CD4-positive, alpha-beta memory T cell (primary cell): ENCODE measurements at regions not wholly inside any gene's neighbourhood (a gene's known extent, or its start where the extent isn't known, plus 50 kb on each side); places are given as distances from the start of the nearest gene placed in this dataset.

ENCODE experiments used
- CTCF ChIA-PET: fragments of 350-600 bp; sonication (Branson Sonifier 250); formaldehyde crosslinking; loops from one replicate; lab custom pipeline; 2021; ENCODE audit warnings: inconsistent platforms; ENCODE audit not compliant: partially characterized antibody; lab: Charles Lee
- POLR2A ChIA-PET: fragments of 350-600 bp; sonication (Branson Sonifier 250); formaldehyde crosslinking; loops from one replicate; lab custom pipeline; 2021; ENCODE audit not compliant: partially characterized antibody; lab: Charles Lee
- DNase-seq, 5 donors: peaks; one replicate each; pipeline versions ENCODE4 v3.0.0 to v3.0.0-alpha.2; 2020 to 2022; ENCODE audit warnings: mixed read lengths in 1 of 5
- H3K27ac ChIP-seq: one replicate; pipeline ENCODE4 v1.7.0; 2013; ENCODE audit warnings: low read depth, low read length
- H3K27me3 ChIP-seq: 2 replicates; pipeline ENCODE4 v1.7.0; 2013; ENCODE audit warnings: mild to moderate bottlenecking, low read length, moderate library complexity; ENCODE audit not compliant: insufficient read depth
- H3K36me3 ChIP-seq: 2 replicates; pipeline ENCODE4 v1.7.0; 2013; ENCODE audit warnings: mild to moderate bottlenecking, low read length, moderate library complexity; ENCODE audit not compliant: insufficient read depth
- H3K4me1 ChIP-seq: 2 replicates; pipeline ENCODE4 v1.7.0; 2013; ENCODE audit warnings: mild to moderate bottlenecking, low read length, moderate library complexity; ENCODE audit not compliant: insufficient read depth
- H3K4me3 ChIP-seq, 2 donors: one replicate each; pipeline ENCODE4 v1.7.0; 2013; ENCODE audit warnings: low read length in 2 of 2, mild to moderate bottlenecking in 1 of 2
- H3K9me3 ChIP-seq, 2 donors: one replicate each; pipeline ENCODE4 v1.7.0; 2013; ENCODE audit warnings: low read length in 2 of 2, control low read depth in 1 of 2; ENCODE audit not compliant: control insufficient read depth in 1 of 2
- H3K27ac Mint-ChIP-seq, 7 donors: one replicate each; pipeline ENCODE4 v1.8.0; 2020 to 2021; ENCODE audit warnings: mixed read lengths in 7 of 7, mild to moderate bottlenecking in 6 of 7, inconsistent platforms in 3 of 7, moderate library complexity in 3 of 7
- H3K27me3 Mint-ChIP-seq, 2 donors: one replicate each; pipeline ENCODE4 v1.8.0; 2020 to 2021; ENCODE audit warnings: mixed read lengths in 2 of 2
- H3K36me3 Mint-ChIP-seq, 2 donors: one replicate each; pipeline ENCODE4 v1.8.0; 2020 to 2021; ENCODE audit warnings: mixed read lengths in 2 of 2, inconsistent platforms in 1 of 2, mild to moderate bottlenecking in 1 of 2
- H3K4me1 Mint-ChIP-seq, 4 donors: one replicate each; pipeline ENCODE4 v1.8.0; 2020 to 2021; ENCODE audit warnings: mixed read lengths in 4 of 4, mild to moderate bottlenecking in 1 of 4
- H3K4me3 Mint-ChIP-seq, 8 donors: one replicate each; pipeline ENCODE4 v1.8.0; 2020 to 2021; ENCODE audit warnings: mixed read lengths in 8 of 8, mild to moderate bottlenecking in 7 of 8, moderate library complexity in 6 of 8, inconsistent platforms in 3 of 8
- H3K9me3 Mint-ChIP-seq, 8 donors: one replicate each; pipeline ENCODE4 v1.8.0; 2020 to 2021; ENCODE audit warnings: mixed read lengths in 8 of 8, mild to moderate bottlenecking in 5 of 8, inconsistent platforms in 3 of 8, moderate library complexity in 1 of 8
- intact Hi-C: fragments of 100-400 bp; cut with micrococcal nuclease; formaldehyde crosslinking; loops from one replicate; pipeline ENCODE4 v1.15.1; 2023

GRCh38 chr9:18343784-18344183, 130.2 kb upstream of the ADAMTSL1 start:
- H3K27ac Mint-ChIP-seq: no peak overlapping the region
- H3K9me3 Mint-ChIP-seq: peaks cover 0 to 5% (median 2%) of the 10 kb centered on the region in 8 donors
- Histone ChIP-seq H3K27ac (no peak overlapping the region), H3K9me3 (no peaks in the 10 kb centered on the region), H3K4me1 (no peaks in the 10 kb centered on the region), H3K27me3 (no peaks in the 10 kb centered on the region), H3K4me3 (no peak overlapping the region), H3K36me3 (no peaks in the 10 kb centered on the region)
- CTCF ChIA-PET: no interaction called here
- H3K4me3 Mint-ChIP-seq: no peak overlapping the region
- H3K4me1 Mint-ChIP-seq: no peaks in the 10 kb centered on the region
- intact Hi-C loops: no loop called here
- no peaks in the 10 kb centered on the region for H3K36me3 Mint-ChIP-seq
- no peak for DNase-seq
- POLR2A ChIA-PET: no interaction called here
- no peaks in the 10 kb centered on the region for H3K27me3 Mint-ChIP-seq

DNA sequence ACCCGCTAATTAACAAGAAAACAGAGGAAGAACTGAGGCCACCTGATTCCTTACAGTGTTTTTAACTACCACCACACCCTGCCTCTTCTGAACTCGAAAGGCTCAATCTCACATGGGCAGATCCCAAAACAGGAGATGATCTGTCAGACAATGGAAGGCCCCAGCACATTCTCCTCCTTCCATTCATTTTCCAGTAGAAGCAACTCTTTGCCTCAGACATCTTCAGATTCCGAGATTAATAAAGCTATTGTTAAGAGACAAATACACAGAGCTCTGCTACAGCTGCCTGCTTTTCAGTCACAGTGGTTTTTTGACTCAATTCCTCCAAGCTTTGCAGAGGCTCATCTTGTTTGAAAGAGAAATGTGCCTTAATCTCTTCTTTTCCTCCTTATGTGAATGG, 127.2 kb upstream of the ADAMTSL1 start:
- Mint-ChIP-seq H3K36me3 (no peaks in the 10 kb centered on the region), H3K4me3 (no peak overlapping the region), H3K27me3 (no peaks in the 10 kb centered on the region), H3K27ac (no peak overlapping the region), H3K9me3 (peaks cover 0 to 3% (median 0%) of the 10 kb centered on the region in 8 donors), H3K4me1 (no peaks in the 10 kb centered on the region)
- no peak for DNase-seq
- no peaks in the 10 kb centered on the region for H3K36me3 ChIP-seq
- H3K4me1 ChIP-seq: no peaks in the 10 kb centered on the region
- no peaks in the 10 kb centered on the region for H3K9me3 ChIP-seq
- no peak overlapping the region for H3K4me3 ChIP-seq
- intact Hi-C loops: no loop called here
- H3K27ac ChIP-seq: no peak overlapping the region
- ChIA-PET POLR2A (no interaction called here), CTCF (no interaction called here)
- no peaks in the 10 kb centered on the region for H3K27me3 ChIP-seq

DNA sequence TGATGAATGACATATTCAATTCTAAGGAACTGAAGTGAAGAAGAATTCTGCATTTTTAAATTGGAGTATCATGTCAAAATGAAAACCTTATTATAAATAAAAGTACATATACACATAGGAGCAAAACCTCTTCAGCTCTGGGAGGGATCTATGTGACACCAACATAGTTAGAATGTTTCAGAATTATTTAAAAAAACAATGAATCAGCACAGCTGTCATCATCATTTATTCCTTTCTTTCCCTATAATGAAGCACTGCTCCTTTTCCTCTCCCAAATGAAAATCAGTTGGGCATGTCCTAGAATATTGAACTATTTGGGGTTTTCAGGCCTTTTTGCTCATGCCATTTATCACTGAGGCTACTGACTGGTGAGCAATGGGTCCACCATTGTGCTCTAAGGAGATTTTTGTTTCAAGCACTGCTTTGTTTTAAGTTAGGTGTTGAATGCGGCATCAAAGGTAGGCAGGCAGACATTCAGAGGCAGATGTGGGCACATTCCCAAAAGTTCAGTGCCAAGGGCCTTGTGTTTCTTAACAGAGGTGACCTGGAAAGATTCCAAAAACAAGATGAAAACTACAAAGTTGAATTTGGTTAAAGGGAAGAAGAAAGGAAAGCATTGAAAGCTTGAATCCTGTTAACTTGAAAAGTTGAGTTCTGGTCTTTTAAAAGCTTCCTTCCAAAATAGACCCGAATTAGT, 126.4 kb upstream of the ADAMTSL1 start:
- Mint-ChIP-seq H3K27ac (no peak overlapping the region), H3K9me3 (peaks cover 0 to 3% (median 0%) of the 10 kb centered on the region in 8 donors), H3K4me3 (no peak overlapping the region), H3K36me3 (no peaks in the 10 kb centered on the region), H3K4me1 (no peaks in the 10 kb centered on the region), H3K27me3 (no peaks in the 10 kb centered on the region)
- Histone ChIP-seq H3K27me3 (no peaks in the 10 kb centered on the region), H3K4me3 (no peak overlapping the region), H3K4me1 (no peaks in the 10 kb centered on the region), H3K27ac (no peak overlapping the region), H3K36me3 (no peaks in the 10 kb centered on the region), H3K9me3 (no peaks in the 10 kb centered on the region)
- DNase-seq: no peak
- intact Hi-C loops: no loop called here
- CTCF ChIA-PET: interaction anchor here (1.5 kb wide), 1 partner anchor 9 kb away, joined by 3 read pairs; no protein-coding TSS in a partner anchor
- POLR2A ChIA-PET: no interaction called here

DNA sequence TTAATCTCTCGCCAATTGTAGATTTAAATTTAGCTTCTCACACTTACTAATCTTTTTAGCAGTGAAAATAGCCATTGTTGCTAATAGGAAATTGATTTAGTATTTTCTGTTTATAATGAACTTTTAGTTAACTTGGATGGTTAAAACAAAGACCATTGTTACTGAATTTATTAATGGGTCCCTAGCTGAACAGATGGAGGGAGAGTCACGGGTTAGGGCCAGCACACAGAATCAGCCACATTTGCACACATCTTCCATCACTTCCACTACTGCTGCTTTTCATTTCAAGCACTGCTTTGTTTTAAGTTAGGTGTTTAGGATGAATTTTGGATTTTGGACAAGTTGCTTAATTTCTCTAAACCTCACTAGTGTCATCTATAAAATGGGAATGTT, 125.9 kb upstream of the ADAMTSL1 start:
- Mint-ChIP-seq H3K9me3 (peaks cover 0 to 3% (median 0%) of the 10 kb centered on the region in 8 donors), H3K27ac (no peak overlapping the region), H3K27me3 (no peaks in the 10 kb centered on the region), H3K4me1 (no peaks in the 10 kb centered on the region), H3K36me3 (no peaks in the 10 kb centered on the region), H3K4me3 (no peak overlapping the region)
- Histone ChIP-seq H3K36me3 (no peaks in the 10 kb centered on the region), H3K27ac (no peak overlapping the region), H3K27me3 (no peaks in the 10 kb centered on the region), H3K4me1 (no peaks in the 10 kb centered on the region), H3K4me3 (no peak overlapping the region), H3K9me3 (no peaks in the 10 kb centered on the region)
- ChIA-PET CTCF (interaction anchor here (1.5 kb wide), 1 partner anchor 9 kb away, joined by 3 read pairs; no protein-coding TSS in a partner anchor), POLR2A (no interaction called here)
- no peak for DNase-seq
- intact Hi-C loops: no loop called here

GRCh38 chr9:18349530-18349929, 124.4 kb upstream of the ADAMTSL1 start:
- no peaks in the 10 kb centered on the region for H3K36me3 Mint-ChIP-seq
- no peak overlapping the region for H3K4me3 Mint-ChIP-seq
- H3K27me3 ChIP-seq: no peaks in the 10 kb centered on the region
- no peak overlapping the region for H3K4me3 ChIP-seq
- no peak for DNase-seq
- H3K4me1 ChIP-seq: no peaks in the 10 kb centered on the region
- ChIA-PET CTCF (no interaction called here), POLR2A (no interaction called here)
- no peaks in the 10 kb centered on the region for H3K36me3 ChIP-seq
- H3K9me3 ChIP-seq: no peaks in the 10 kb centered on the region
- no peaks in the 10 kb centered on the region for H3K4me1 Mint-ChIP-seq
- no peak overlapping the region for H3K27ac ChIP-seq
- no peak overlapping the region for H3K27ac Mint-ChIP-seq
- peaks cover 0 to 1% of the 10 kb centered on the region in 2 donors for H3K27me3 Mint-ChIP-seq
- peaks cover 0 to 2% (median 0%) of the 10 kb centered on the region in 8 donors for H3K9me3 Mint-ChIP-seq
- intact Hi-C loops: no loop called here

GRCh38 chr9:18350036-18350435, 123.9 kb upstream of the ADAMTSL1 start:
- DNase-seq: no peak
- H3K9me3 ChIP-seq: no peaks in the 10 kb centered on the region
- intact Hi-C loops: no loop called here
- no peak overlapping the region for H3K4me3 ChIP-seq
- Mint-ChIP-seq H3K27me3 (peaks cover 0 to 1% of the 10 kb centered on the region in 2 donors), H3K36me3 (no peaks in the 10 kb centered on the region), H3K4me3 (no peak overlapping the region), H3K4me1 (no peaks in the 10 kb centered on the region), H3K9me3 (peaks cover 0 to 2% (median 0%) of the 10 kb centered on the region in 8 donors), H3K27ac (no peak overlapping the region)
- no peaks in the 10 kb centered on the region for H3K27me3 ChIP-seq
- ChIA-PET CTCF (no interaction called here), POLR2A (no interaction called here)
- H3K4me1 ChIP-seq: no peaks in the 10 kb centered on the region
- H3K36me3 ChIP-seq: no peaks in the 10 kb centered on the region
- no peak overlapping the region for H3K27ac ChIP-seq

- no peaks in the 10 kb centered on the region for H3K36me3 ChIP-seq
- Mint-ChIP-seq H3K36me3 (no peaks in the 10 kb centered on the region), H3K27ac (no peak overlapping the region), H3K4me3 (no peak overlapping the region), H3K9me3 (peaks cover 0 to 2% (median 0%) of the 10 kb centered on the region in 8 donors), H3K4me1 (no peaks in the 10 kb centered on the region), H3K27me3 (peaks cover 0 to 1% of the 10 kb centered on the region in 2 donors)
- intact Hi-C loops: no loop called here
- H3K9me3 ChIP-seq: no peaks in the 10 kb centered on the region
- no peak overlapping the region for H3K4me3 ChIP-seq
- DNase-seq: no peak
- ChIA-PET CTCF (interaction anchor here (0.7 kb wide), 1 partner anchor 1070 kb away, joined by 3 read pairs; no protein-coding TSS in a partner anchor), POLR2A (no interaction called here)
- no peak overlapping the region for H3K27ac ChIP-seq
- no peaks in the 10 kb centered on the region for H3K27me3 ChIP-seq
- no peaks in the 10 kb centered on the region for H3K4me1 ChIP-seq
These were observed 122.9 kb upstream of the ADAMTSL1 start for GRCh38 chr9:18350995-18351595.
